HepG2 (cell line): ENCODE measurements at regions not wholly inside any gene's neighbourhood (a gene's known extent, or its start where the extent isn't known, plus 50 kb on each side); places are given as distances from the start of the nearest gene placed in this dataset.

Experiments used
- ATAC-seq: fragments of 200-7000 bp; cut with Tn5 transposase; 3 replicates; pipeline ENCODE4 v1.9.1; 2020; ENCODE audit warnings: mild to moderate bottlenecking, moderate library complexity
- BruUV-seq: library from RNA; stranded (reverse); fragments of 400-500 nt; replicated peaks from 2 replicates; lab custom pipeline; 2021; lab: Mats Ljungman, UMichigan
- CTCF ChIA-PET: fragments of 300-600 bp; formaldehyde crosslinking; extraction: SDS; loops from one replicate; lab custom pipeline; 2021; ENCODE audit warnings: low total read pairs, inconsistent platforms, low intra/inter-chr PET ratio; lab: Yijun Ruan, JAX
- POLR2A ChIA-PET: fragments of 350-600 bp; sonication (Branson Sonifier 250); formaldehyde crosslinking; loops from one replicate; lab custom pipeline; 2020; ENCODE audit warnings: antibody characterized with exemption, inconsistent platforms; lab: Yijun Ruan, JAX
- DNase-seq: peaks from one replicate; pipeline ENCODE4 v3.0.0-alpha.2; 2015; ENCODE audit warnings: low spot score
- FAIRE-seq: peaks from 3 replicates; lab custom pipeline; 2011; peaks lifted over from hg19 to GRCh38; lab: Jason Lieb, UNC
- H2AFZ ChIP-seq: one replicate; pipeline ENCODE4 v1.6.1; 2011; ENCODE audit warnings: low read length, inconsistent platforms
- H3K27ac ChIP-seq: fragments of 300-600 bp; 3 replicates; pipeline ENCODE4 v1.8.0; 2011; ENCODE audit warnings: mixed run types, mild to moderate bottlenecking, mixed read lengths, low read length, inconsistent platforms; ENCODE audit not compliant: insufficient read depth; ENCODE audit errors: extremely low read length
- H3K27me3 ChIP-seq, 2 experiments: fragments of 200-600 bp in 1 of 2; 2 replicates in 1 of 2; 3 replicates in 1 of 2; pipeline versions ENCODE4 v1.6.0 to v1.8.0; 2011; ENCODE audit warnings: low read length in 2 of 2, mild to moderate bottlenecking in 2 of 2, moderate library complexity in 2 of 2, inconsistent platforms in 1 of 2; ENCODE audit not compliant: insufficient read depth in 2 of 2, control insufficient read depth in 1 of 2
- H3K36me3 ChIP-seq, 2 experiments: fragments of 200-600 bp in 1 of 2; replicated peaks in 1 of 2; 2 replicates in 1 of 2; 3 replicates in 1 of 2; pipeline versions ENCODE4 v1.5.1 to v1.8.0; 2011; ENCODE audit warnings: low read length in 2 of 2, inconsistent platforms in 1 of 2; ENCODE audit not compliant: insufficient read depth in 2 of 2, control insufficient read depth in 1 of 2
- H3K4me1 ChIP-seq: 2 replicates; pipeline ENCODE4 v1.5.1; 2012; ENCODE audit warnings: low read length, inconsistent platforms; ENCODE audit not compliant: insufficient read depth
- H3K4me2 ChIP-seq: 2 replicates; pipeline ENCODE4 v1.6.0; 2011; ENCODE audit warnings: low read depth, low read length, inconsistent platforms
- H3K4me3 ChIP-seq, 3 experiments: fragments of 200-600 bp in 1 of 3; sonication (generic), shearing (Covaris generic) in 1 of 3; replicated peaks in 1 of 3; 2 replicates each; pipeline ENCODE4 v1.5.1; 2011 to 2016; ENCODE audit warnings: low read length in 3 of 3, inconsistent platforms in 2 of 3, low read depth in 2 of 3, mild to moderate bottlenecking in 2 of 3, control low read depth in 1 of 3, mixed read lengths in 1 of 3; ENCODE audit not compliant: insufficient read depth in 1 of 3
- H3K79me2 ChIP-seq: one replicate; pipeline ENCODE4 v1.6.1; 2011; ENCODE audit warnings: low read length, inconsistent platforms; ENCODE audit not compliant: insufficient read depth
- H3K9ac ChIP-seq: 2 replicates; pipeline ENCODE4 v1.6.0; 2011; ENCODE audit warnings: mild to moderate bottlenecking, low read depth, low read length, inconsistent platforms; ENCODE audit not compliant: insufficient read depth
- H3K9me3 ChIP-seq: 2 replicates; pipeline ENCODE4 v1.5.1; 2012; ENCODE audit warnings: mild to moderate bottlenecking, low read length
- H4K20me1 ChIP-seq: 2 replicates; pipeline ENCODE4 v1.6.0; 2011; ENCODE audit warnings: inconsistent platforms, mild to moderate bottlenecking, low read length, moderate library complexity; ENCODE audit not compliant: insufficient read depth
- KDM1A ChIP-seq: IDR thresholded peaks from 2 replicates; pipeline ENCODE4 v1.6.1; 2016; ENCODE audit warnings: missing compliant biosample characterization
- KDM5B ChIP-seq: sonication (generic); formaldehyde crosslinking; IDR thresholded peaks from 2 replicates; pipeline ENCODE4 v1.4.0; 2020; ENCODE audit warnings: missing genetic modification reagents, mild to moderate bottlenecking, borderline replicate concordance
- SIX4 ChIP-seq: sonication (generic); formaldehyde crosslinking; IDR thresholded peaks from 2 replicates; pipeline ENCODE4 v1.4.0; 2020; ENCODE audit warnings: missing genetic modification reagents
- ZFX ChIP-seq: sonication (generic); formaldehyde crosslinking; IDR thresholded peaks from 2 replicates; pipeline ENCODE4 v1.4.0; 2020; ENCODE audit warnings: mild to moderate bottlenecking, low read depth, missing genetic modification reagents, moderate library complexity
- ZFYVE20 ChIP-seq: sonication (generic); formaldehyde crosslinking; IDR thresholded peaks from 2 replicates; pipeline ENCODE4 v1.8.0; 2023; ENCODE audit warnings: low read depth, mild to moderate bottlenecking, moderate library complexity, missing genetic modification reagents, borderline replicate concordance
- ZNF550 ChIP-seq: sonication (generic); formaldehyde crosslinking; IDR thresholded peaks from 2 replicates; pipeline ENCODE4 v1.4.0; 2020; ENCODE audit warnings: mild to moderate bottlenecking, missing genetic modification reagents, borderline replicate concordance
- ZNF737 ChIP-seq: sonication (generic); formaldehyde crosslinking; IDR thresholded peaks from 2 replicates; pipeline ENCODE4 v1.5.0; 2020; ENCODE audit warnings: missing genetic modification reagents, mild to moderate bottlenecking, borderline replicate concordance
- ZNF770 ChIP-seq: sonication (generic); formaldehyde crosslinking; IDR thresholded peaks from 2 replicates; pipeline ENCODE4 v1.5.0; 2020; ENCODE audit warnings: mild to moderate bottlenecking, missing genetic modification reagents
- ZNF781 ChIP-seq: sonication (generic); formaldehyde crosslinking; IDR thresholded peaks from 2 replicates; pipeline ENCODE4 v1.5.1; 2020; ENCODE audit warnings: borderline replicate concordance, mild to moderate bottlenecking, missing genetic modification reagents; ENCODE audit errors: not compliant biosample characterization
- WGBS: methylation state at CpG from one replicate; pipeline ENCODE4 v1.1.6; 2017; ENCODE audit warnings: low lambda C conversion rate; 5-methylcytosine and 5-hydroxymethylcytosine counted together
- in situ Hi-C: cut with HindIII; loops from 2 replicates; pipeline ENCODE4 v1.10.0; 2017; ENCODE audit warnings: low pct_unique_long_range_greater_than_20kb; ENCODE audit not compliant: extremely low pct_ligation_motif_present
- intact Hi-C: fragments of 100-400 bp; cut with micrococcal nuclease; formaldehyde crosslinking; loops from one replicate; pipeline ENCODE4 v1.10.0; 2022; ENCODE audit not compliant: unreplicated experiment

- 87% methylated on average over 8 of the region's 8 CpGs for WGBS
- Histone ChIP-seq H3K4me1 (peaks cover 62% of the 10 kb centered on the region), H3K27me3 (peaks cover 0 to 5% of the 10 kb centered on the region in 2 experiments; a peak in 3 of 5 replicates), H2AFZ (no peak overlapping the region), H3K79me2 (no peaks in the 10 kb centered on the region), H3K27ac (no peak overlapping the region), H4K20me1 (no peaks in the 10 kb centered on the region), H3K4me2 (peak overlapping the region; percentile 85), H3K36me3 (no peaks in the 10 kb centered on the region)
- in situ Hi-C loops (loop anchor here (5.0 kb wide), 1 partner anchor 584 kb away; no protein-coding TSS in a partner anchor), intact Hi-C loops (no loop called here)
- POLR2A ChIA-PET, result no interaction called here
- no peak for DNase-seq
- ATAC-seq, result no peak
- CTCF ChIA-PET, result interaction anchor here (1.6 kb wide), 1 partner anchor 219 kb away, joined by 3 read pairs; no protein-coding TSS in a partner anchor
- FAIRE-seq, result no peak
- TF ChIP-seq ZFYVE20 (CRISPR knock-in tag) (no peak), KDM1A (CRISPR knock-in tag) (no peak), KDM5B (0 out of 2 replicates have a peak, but pooled peaks have one; percentile 10), ZNF770 (no peak), ZNF737 (no peak), ZNF550 (CRISPR knock-in tag) (no peak), SIX4 (CRISPR knock-in tag) (no peak), ZNF781 (CRISPR knock-in tag) (peak; percentile 3), ZFX (no peak)
- TF ChIP-seq, all 625 proteins: peak for 2
- H3K4me3 ChIP-seq, result peak overlapping the region in 1 of 3 experiments; percentile 53; a peak in 2 of 6 replicates
- H3K9ac ChIP-seq, result no peak overlapping the region
- no TSS peak for BruUV-seq
- no peaks in the 10 kb centered on the region for H3K9me3 ChIP-seq
Measured at GRCh38 chr2:111701798-111702118, 182.2 kb downstream of the ANAPC1 start.
